ENCODE measurements at regions not wholly inside any gene's neighbourhood (a gene's known extent, or its start where the extent isn't known, plus 50 kb on each side); places are given as distances from the start of the nearest gene placed in this dataset.

- Histone ChIP-seq H3F3A (ENCODE audit: insufficient read depth, low read length, poor library complexity, severe bottlenecking) (no peaks in the 10 kb centered on the region), H2AFZ (ENCODE audit: low read depth, low read length) (no peak overlapping the region), H4K20me1 (ENCODE audit: insufficient read depth) (no peaks in the 10 kb centered on the region), H3K9me2 (ENCODE audit: insufficient read depth, low read length) (no peaks in the 10 kb centered on the region), H3K79me2 (replicated peaks; ENCODE audit: insufficient read depth, low read length) (no peaks in the 10 kb centered on the region), H3K9me3 (ENCODE audit: low read length) (peaks cover 3% of the 10 kb centered on the region), H3K4me2 (ENCODE audit: low read length) (no peak overlapping the region), H3K9ac (ENCODE audit: low read length) (no peak overlapping the region), H3K27ac (ENCODE audit: low read length) (no peak overlapping the region), H3K4me3 (ENCODE audit: low read length) (no peak overlapping the region), H3K27me3 (ENCODE audit: insufficient read depth, low read depth, low read length) (no peaks in the 10 kb centered on the region), H3K36me3 (ENCODE audit: insufficient read depth, low read length) (no peaks in the 10 kb centered on the region)
- TF ChIP-seq MXI1 (conservative IDR thresholded peaks at IDR 0.05; ENCODE audit: poor library complexity, severe bottlenecking) (no peak), EZH2 (IDR thresholded peaks at IDR 0.05; ENCODE audit: borderline replicate concordance, insufficient read depth, low read length, poor library complexity, severe bottlenecking) (no peak), EP300 (conservative IDR thresholded peaks at IDR 0.05; ENCODE audit: poor library complexity, severe bottlenecking) (no peak), RAD21 (conservative IDR thresholded peaks at IDR 0.05) (no peak), TAF1 (IDR thresholded peaks at IDR 0.05; ENCODE audit: low read depth) (no peak), SMC3 (conservative IDR thresholded peaks at IDR 0.05; ENCODE audit: poor library complexity) (no peak), POLR2AphosphoS5 (IDR thresholded peaks at IDR 0.05) (no peak)
- TF ChIP-seq, protein P1, sequence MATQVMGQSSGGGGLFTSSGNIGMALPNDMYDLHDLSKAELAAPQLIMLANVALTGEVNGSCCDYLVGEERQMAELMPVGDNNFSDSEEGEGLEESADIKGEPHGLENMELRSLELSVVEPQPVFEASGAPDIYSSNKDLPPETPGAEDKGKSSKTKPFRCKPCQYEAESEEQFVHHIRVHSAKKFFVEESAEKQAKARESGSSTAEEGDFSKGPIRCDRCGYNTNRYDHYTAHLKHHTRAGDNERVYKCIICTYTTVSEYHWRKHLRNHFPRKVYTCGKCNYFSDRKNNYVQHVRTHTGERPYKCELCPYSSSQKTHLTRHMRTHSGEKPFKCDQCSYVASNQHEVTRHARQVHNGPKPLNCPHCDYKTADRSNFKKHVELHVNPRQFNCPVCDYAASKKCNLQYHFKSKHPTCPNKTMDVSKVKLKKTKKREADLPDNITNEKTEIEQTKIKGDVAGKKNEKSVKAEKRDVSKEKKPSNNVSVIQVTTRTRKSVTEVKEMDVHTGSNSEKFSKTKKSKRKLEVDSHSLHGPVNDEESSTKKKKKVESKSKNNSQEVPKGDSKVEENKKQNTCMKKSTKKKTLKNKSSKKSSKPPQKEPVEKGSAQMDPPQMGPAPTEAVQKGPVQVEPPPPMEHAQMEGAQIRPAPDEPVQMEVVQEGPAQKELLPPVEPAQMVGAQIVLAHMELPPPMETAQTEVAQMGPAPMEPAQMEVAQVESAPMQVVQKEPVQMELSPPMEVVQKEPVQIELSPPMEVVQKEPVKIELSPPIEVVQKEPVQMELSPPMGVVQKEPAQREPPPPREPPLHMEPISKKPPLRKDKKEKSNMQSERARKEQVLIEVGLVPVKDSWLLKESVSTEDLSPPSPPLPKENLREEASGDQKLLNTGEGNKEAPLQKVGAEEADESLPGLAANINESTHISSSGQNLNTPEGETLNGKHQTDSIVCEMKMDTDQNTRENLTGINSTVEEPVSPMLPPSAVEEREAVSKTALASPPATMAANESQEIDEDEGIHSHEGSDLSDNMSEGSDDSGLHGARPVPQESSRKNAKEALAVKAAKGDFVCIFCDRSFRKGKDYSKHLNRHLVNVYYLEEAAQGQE (IDR thresholded peaks at IDR 0.05; ENCODE audit: borderline replicate concordance) = no peak
- TF ChIP-seq, protein P2, sequence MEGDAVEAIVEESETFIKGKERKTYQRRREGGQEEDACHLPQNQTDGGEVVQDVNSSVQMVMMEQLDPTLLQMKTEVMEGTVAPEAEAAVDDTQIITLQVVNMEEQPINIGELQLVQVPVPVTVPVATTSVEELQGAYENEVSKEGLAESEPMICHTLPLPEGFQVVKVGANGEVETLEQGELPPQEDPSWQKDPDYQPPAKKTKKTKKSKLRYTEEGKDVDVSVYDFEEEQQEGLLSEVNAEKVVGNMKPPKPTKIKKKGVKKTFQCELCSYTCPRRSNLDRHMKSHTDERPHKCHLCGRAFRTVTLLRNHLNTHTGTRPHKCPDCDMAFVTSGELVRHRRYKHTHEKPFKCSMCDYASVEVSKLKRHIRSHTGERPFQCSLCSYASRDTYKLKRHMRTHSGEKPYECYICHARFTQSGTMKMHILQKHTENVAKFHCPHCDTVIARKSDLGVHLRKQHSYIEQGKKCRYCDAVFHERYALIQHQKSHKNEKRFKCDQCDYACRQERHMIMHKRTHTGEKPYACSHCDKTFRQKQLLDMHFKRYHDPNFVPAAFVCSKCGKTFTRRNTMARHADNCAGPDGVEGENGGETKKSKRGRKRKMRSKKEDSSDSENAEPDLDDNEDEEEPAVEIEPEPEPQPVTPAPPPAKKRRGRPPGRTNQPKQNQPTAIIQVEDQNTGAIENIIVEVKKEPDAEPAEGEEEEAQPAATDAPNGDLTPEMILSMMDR (IDR thresholded peaks at IDR 0.05; ENCODE audit: poor library complexity, severe bottlenecking) = no peak
Observed at GRCh38 chr2:45212953-45213635, 203.8 kb upstream of the SIX2 start.

GRCh38 chr2:45211636-45212035 is 202.4 kb upstream of the SIX2 start:
- Histone ChIP-seq H3K27ac (ENCODE audit: low read length) (no peak overlapping the region), H3K36me3 (ENCODE audit: insufficient read depth, low read length) (no peaks in the 10 kb centered on the region), H4K20me1 (ENCODE audit: insufficient read depth) (no peaks in the 10 kb centered on the region), H3K79me2 (replicated peaks; ENCODE audit: insufficient read depth, low read length) (no peaks in the 10 kb centered on the region), H3K9me3 (ENCODE audit: low read length) (peaks cover 3% of the 10 kb centered on the region), H3K4me2 (ENCODE audit: low read length) (no peak overlapping the region), H3K9ac (ENCODE audit: low read length) (no peak overlapping the region), H3K4me3 (ENCODE audit: low read length) (no peak overlapping the region), H2AFZ (ENCODE audit: low read depth, low read length) (no peak overlapping the region), H3K9me2 (ENCODE audit: insufficient read depth, low read length) (no peaks in the 10 kb centered on the region), H3F3A (ENCODE audit: insufficient read depth, low read length, poor library complexity, severe bottlenecking) (no peaks in the 10 kb centered on the region), H3K27me3 (ENCODE audit: insufficient read depth, low read depth, low read length) (no peaks in the 10 kb centered on the region)
- TF ChIP-seq RAD21 (conservative IDR thresholded peaks at IDR 0.05) = no peak
- no peak for TF ChIP-seq SMC3 (conservative IDR thresholded peaks at IDR 0.05; ENCODE audit: poor library complexity)
- TF ChIP-seq, protein P1 (IDR thresholded peaks at IDR 0.05; ENCODE audit: borderline replicate concordance) = no peak
- TF ChIP-seq, protein P2 (IDR thresholded peaks at IDR 0.05; ENCODE audit: poor library complexity, severe bottlenecking) = no peak
